Astrocyte (in vitro differentiated cells and primary cell): ENCODE measurements at regions not wholly inside any gene's neighbourhood (a gene's known extent, or its start where the extent isn't known, plus 50 kb on each side); places are given as distances from the start of the nearest gene placed in this dataset.

Source experiments
- DNase-seq: peaks from one replicate; pipeline ENCODE4 v3.0.0-alpha.2; 2010; ENCODE audit warnings: low read depth
- FAIRE-seq: peaks from 2 replicates; lab custom pipeline; 2011; peaks lifted over from hg19 to GRCh38; lab: Jason Lieb, UNC
- H2AFZ ChIP-seq: 2 replicates; pipeline ENCODE4 v1.6.0; 2012; ENCODE audit warnings: low read depth, low read length, inconsistent platforms
- H3K27ac ChIP-seq: 2 replicates; pipeline ENCODE4 v1.5.1; 2011; ENCODE audit warnings: low read depth, low read length, inconsistent platforms
- H3K27me3 ChIP-seq: 2 replicates; pipeline ENCODE4 v1.6.0; 2011; ENCODE audit warnings: low read length, inconsistent platforms; ENCODE audit not compliant: insufficient read depth
- H3K36me3 ChIP-seq: 2 replicates; pipeline ENCODE4 v1.5.1; 2011; ENCODE audit warnings: low read length, inconsistent platforms; ENCODE audit not compliant: insufficient read depth
- H3K4me1 ChIP-seq: 2 replicates; pipeline ENCODE4 v1.5.1; 2011; ENCODE audit warnings: low read length, inconsistent platforms; ENCODE audit not compliant: insufficient read depth
- H3K4me2 ChIP-seq: 2 replicates; pipeline ENCODE4 v1.6.0; 2012; ENCODE audit warnings: low read length, inconsistent platforms
- H3K4me3 ChIP-seq: 2 replicates; pipeline ENCODE4 v1.5.1; 2011; ENCODE audit warnings: low read depth, mild to moderate bottlenecking, low read length, inconsistent platforms; ENCODE audit not compliant: insufficient read depth
- H3K79me2 ChIP-seq: 2 replicates; pipeline ENCODE4 v1.6.0; 2012; ENCODE audit warnings: mild to moderate bottlenecking, low read length, inconsistent platforms; ENCODE audit not compliant: insufficient read depth
- H3K9ac ChIP-seq: 2 replicates; pipeline ENCODE4 v1.6.0; 2012; ENCODE audit warnings: mild to moderate bottlenecking, low read length, inconsistent platforms
- H3K9me3 ChIP-seq: 2 replicates; pipeline ENCODE4 v1.5.1; 2012; ENCODE audit warnings: low read depth, mild to moderate bottlenecking, low read length, inconsistent platforms; ENCODE audit not compliant: insufficient read depth
- H4K20me1 ChIP-seq: 2 replicates; pipeline ENCODE4 v1.6.0; 2012; ENCODE audit warnings: low read length, inconsistent platforms; ENCODE audit not compliant: insufficient read depth
- H3K27ac Mint-ChIP-seq: one replicate; pipeline ENCODE4 v1.8.0; 2021; ENCODE audit warnings: mild to moderate bottlenecking, mixed read lengths; ENCODE audit not compliant: unreplicated experiment
- H3K27me3 Mint-ChIP-seq: one replicate; pipeline ENCODE4 v1.8.0; 2021; ENCODE audit warnings: low read depth, mixed read lengths; ENCODE audit not compliant: unreplicated experiment
- H3K36me3 Mint-ChIP-seq: one replicate; pipeline ENCODE4 v1.8.0; 2021; ENCODE audit warnings: low read depth, mixed read lengths; ENCODE audit not compliant: unreplicated experiment
- H3K4me1 Mint-ChIP-seq: one replicate; pipeline ENCODE4 v1.8.0; 2021; ENCODE audit warnings: low read depth, mixed read lengths; ENCODE audit not compliant: unreplicated experiment
- H3K4me3 Mint-ChIP-seq: one replicate; pipeline ENCODE4 v1.8.0; 2021; ENCODE audit warnings: mild to moderate bottlenecking, moderate library complexity, mixed read lengths; ENCODE audit not compliant: unreplicated experiment
- H3K9me3 Mint-ChIP-seq: one replicate; pipeline ENCODE4 v1.8.0; 2021; ENCODE audit warnings: mild to moderate bottlenecking, mixed read lengths; ENCODE audit not compliant: unreplicated experiment
- EZH2 ChIP-seq: IDR thresholded peaks from 2 replicates; pipeline ENCODE4 v1.6.1; 2012; ENCODE audit warnings: mild to moderate bottlenecking, low read length, inconsistent platforms; ENCODE audit not compliant: insufficient read depth
- TF ChIP-seq, protein P1 (sequence below): IDR thresholded peaks from 2 replicates; pipeline ENCODE4 v1.5.1; 2011; ENCODE audit warnings: low read depth, mild to moderate bottlenecking, inconsistent platforms, low read length, moderate library complexity; ENCODE audit not compliant: insufficient read depth

DNA sequence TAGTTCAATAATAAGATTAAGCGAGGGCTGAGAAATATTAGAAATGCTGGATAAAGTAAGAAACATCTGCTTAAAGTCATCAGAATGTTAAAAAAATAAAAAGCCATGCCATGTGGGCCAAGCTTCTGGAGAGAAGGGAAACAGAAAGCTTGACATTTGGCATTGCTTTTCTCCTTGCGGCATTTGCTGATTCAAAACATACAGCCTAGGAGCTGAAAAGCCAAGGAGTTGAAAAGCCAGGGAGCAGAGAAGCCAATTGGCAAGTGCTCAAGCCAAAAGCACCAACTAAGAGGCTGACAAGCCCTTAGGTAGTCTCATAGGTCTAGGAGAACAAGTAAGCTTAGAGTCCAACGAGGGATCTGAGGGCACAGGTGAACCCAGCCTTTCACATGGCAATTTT, 754.3 kb downstream of the TLE4 start:
- H3K36me3 ChIP-seq: no peaks in the 10 kb centered on the region
- Mint-ChIP-seq H3K27me3 (no peaks in the 10 kb centered on the region), H3K9me3 (peaks cover 3% of the 10 kb centered on the region), H3K27ac (no peak overlapping the region), H3K4me3 (no peak overlapping the region), H3K36me3 (no peaks in the 10 kb centered on the region), H3K4me1 (no peaks in the 10 kb centered on the region)
- DNase-seq (no peak), FAIRE-seq (no peak)
- no peak overlapping the region for H3K9ac ChIP-seq
- TF ChIP-seq, protein P1, sequence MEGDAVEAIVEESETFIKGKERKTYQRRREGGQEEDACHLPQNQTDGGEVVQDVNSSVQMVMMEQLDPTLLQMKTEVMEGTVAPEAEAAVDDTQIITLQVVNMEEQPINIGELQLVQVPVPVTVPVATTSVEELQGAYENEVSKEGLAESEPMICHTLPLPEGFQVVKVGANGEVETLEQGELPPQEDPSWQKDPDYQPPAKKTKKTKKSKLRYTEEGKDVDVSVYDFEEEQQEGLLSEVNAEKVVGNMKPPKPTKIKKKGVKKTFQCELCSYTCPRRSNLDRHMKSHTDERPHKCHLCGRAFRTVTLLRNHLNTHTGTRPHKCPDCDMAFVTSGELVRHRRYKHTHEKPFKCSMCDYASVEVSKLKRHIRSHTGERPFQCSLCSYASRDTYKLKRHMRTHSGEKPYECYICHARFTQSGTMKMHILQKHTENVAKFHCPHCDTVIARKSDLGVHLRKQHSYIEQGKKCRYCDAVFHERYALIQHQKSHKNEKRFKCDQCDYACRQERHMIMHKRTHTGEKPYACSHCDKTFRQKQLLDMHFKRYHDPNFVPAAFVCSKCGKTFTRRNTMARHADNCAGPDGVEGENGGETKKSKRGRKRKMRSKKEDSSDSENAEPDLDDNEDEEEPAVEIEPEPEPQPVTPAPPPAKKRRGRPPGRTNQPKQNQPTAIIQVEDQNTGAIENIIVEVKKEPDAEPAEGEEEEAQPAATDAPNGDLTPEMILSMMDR: no peak
- TF ChIP-seq EZH2: no peak
- no peak overlapping the region for H3K27ac ChIP-seq
- H4K20me1 ChIP-seq: no peaks in the 10 kb centered on the region
- H2AFZ ChIP-seq: no peak overlapping the region
- H3K79me2 ChIP-seq: no peaks in the 10 kb centered on the region
- H3K4me2 ChIP-seq: no peak overlapping the region
- H3K9me3 ChIP-seq: no peaks in the 10 kb centered on the region
- no peak overlapping the region for H3K4me3 ChIP-seq
- no peaks in the 10 kb centered on the region for H3K27me3 ChIP-seq
- H3K4me1 ChIP-seq: peaks cover under 1% of the 10 kb centered on the region

DNA sequence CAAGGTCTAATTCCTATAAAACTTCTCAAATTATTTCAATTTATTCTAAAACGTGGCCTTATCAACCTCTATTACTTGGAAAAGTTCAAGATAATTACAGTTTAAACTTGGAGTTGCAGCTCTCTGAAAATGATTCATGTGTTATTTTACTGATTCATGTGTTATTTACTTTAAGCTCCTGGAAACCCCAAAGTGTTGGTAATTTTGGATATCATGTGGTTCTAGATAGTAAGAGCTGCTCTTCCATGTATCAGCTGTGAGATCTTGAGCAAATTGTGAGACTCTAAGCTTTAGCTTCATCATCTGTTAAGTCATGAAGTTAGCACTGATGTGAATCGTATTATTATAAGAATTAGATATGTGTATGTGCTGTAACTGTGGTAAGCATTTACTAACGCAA, 749.2 kb downstream of the TLE4 start:
- Histone ChIP-seq H3K9me3 (no peaks in the 10 kb centered on the region), H3K4me3 (no peak overlapping the region), H3K27me3 (no peaks in the 10 kb centered on the region), H3K79me2 (no peaks in the 10 kb centered on the region), H3K4me1 (peaks cover 12% of the 10 kb centered on the region), H3K27ac (peak overlapping the region; percentile 81), H3K4me2 (peak overlapping the region; percentile 60), H3K36me3 (no peaks in the 10 kb centered on the region), H4K20me1 (no peaks in the 10 kb centered on the region), H3K9ac (peak overlapping the region; percentile 57), H2AFZ (no peak overlapping the region)
- DNase-seq (peak; percentile 82), FAIRE-seq (no peak)
- TF ChIP-seq, protein P1: no peak
- TF ChIP-seq EZH2: no peak
- H3K4me3 Mint-ChIP-seq: no peak overlapping the region
- no peaks in the 10 kb centered on the region for H3K36me3 Mint-ChIP-seq
- H3K9me3 Mint-ChIP-seq: no peaks in the 10 kb centered on the region
- no peaks in the 10 kb centered on the region for H3K4me1 Mint-ChIP-seq
- no peak overlapping the region for H3K27ac Mint-ChIP-seq
- H3K27me3 Mint-ChIP-seq: no peaks in the 10 kb centered on the region

DNA sequence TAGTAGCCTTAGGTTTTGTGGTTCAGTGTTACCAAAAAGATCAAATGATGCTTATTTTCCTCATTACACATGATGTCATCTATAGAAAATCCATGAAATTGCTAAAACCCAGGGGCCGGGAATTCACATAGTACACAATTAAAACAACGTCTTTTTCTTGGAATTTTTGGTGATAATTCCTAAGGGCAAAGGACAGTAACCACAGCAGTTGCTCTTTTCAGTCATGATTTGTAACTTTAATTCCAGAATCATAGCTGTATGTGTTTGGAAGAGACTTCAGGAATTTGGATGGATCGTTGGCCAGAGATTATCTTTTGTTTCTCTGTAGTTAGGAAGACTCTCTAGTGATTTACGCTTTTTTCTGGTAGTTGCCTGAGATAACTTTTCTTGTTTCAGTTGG, 748.7 kb downstream of the TLE4 start:
- Histone ChIP-seq H3K4me1 (peaks cover 12% of the 10 kb centered on the region), H3K79me2 (no peaks in the 10 kb centered on the region), H3K9me3 (no peaks in the 10 kb centered on the region), H3K4me3 (no peak overlapping the region), H2AFZ (no peak overlapping the region), H3K27ac (peak overlapping the region; percentile 81), H3K36me3 (no peaks in the 10 kb centered on the region), H3K27me3 (no peaks in the 10 kb centered on the region), H3K9ac (peak overlapping the region; percentile 57), H4K20me1 (no peaks in the 10 kb centered on the region), H3K4me2 (peak overlapping the region; percentile 60)
- TF ChIP-seq, protein P1: no peak
- TF ChIP-seq EZH2: no peak
- no peak overlapping the region for H3K27ac Mint-ChIP-seq
- no peak for FAIRE-seq
- H3K36me3 Mint-ChIP-seq: no peaks in the 10 kb centered on the region
- H3K27me3 Mint-ChIP-seq: no peaks in the 10 kb centered on the region
- H3K9me3 Mint-ChIP-seq: no peaks in the 10 kb centered on the region
- peak; percentile 75 for DNase-seq
- no peaks in the 10 kb centered on the region for H3K4me1 Mint-ChIP-seq
- H3K4me3 Mint-ChIP-seq: no peak overlapping the region
